IMR-90 (cell line): ENCODE measurements at regions not wholly inside any gene's neighbourhood (a gene's known extent, or its start where the extent isn't known, plus 50 kb on each side); places are given as distances from the start of the nearest gene placed in this dataset.

Experiments used
- ATAC-seq: fragments of 200-7000 bp; cut with Tn5 transposase; 2 replicates; pipeline ENCODE4 v1.9.1; 2020; ENCODE audit warnings: low read depth, mild to moderate bottlenecking, moderate library complexity
- BruUV-seq: library from RNA; stranded (reverse); fragments of 400-500 nt; replicated peaks from 2 replicates; lab custom pipeline; 2021; lab: Mats Ljungman, UMichigan
- CTCF ChIA-PET: fragments of 300-600 bp; formaldehyde crosslinking; extraction: SDS; loops from one replicate; lab custom pipeline; 2021; ENCODE audit warnings: antibody characterized with exemption; lab: Yijun Ruan, JAX
- POLR2A ChIA-PET: fragments of 300-600 bp; sonication (Branson Sonifier 250); formaldehyde crosslinking; loops from one replicate; lab custom pipeline; 2022; ENCODE audit warnings: antibody characterized with exemption; ENCODE audit not compliant: unreplicated experiment; lab: Charles Lee
- DNase-seq: peaks from one replicate; pipeline ENCODE4 v3.0.0; 2013
- H2AFZ ChIP-seq: replicated peaks from 2 replicates; pipeline ENCODE3; 2013; ENCODE audit warnings: low read length, mild to moderate bottlenecking; ENCODE audit not compliant: poor library complexity
- H2AK5ac ChIP-seq: 2 replicates; pipeline ENCODE4 v1.6.1; 2013; ENCODE audit warnings: low read depth, low read length, inconsistent platforms
- H2AK9ac ChIP-seq: replicated peaks from 2 replicates; pipeline ENCODE3; 2013; ENCODE audit warnings: mild to moderate bottlenecking, low read depth, low read length, moderate library complexity; ENCODE audit not compliant: poor library complexity
- H2BK120ac ChIP-seq: 2 replicates; pipeline ENCODE4 v1.6.1; 2013; ENCODE audit warnings: low read depth, low read length, inconsistent platforms
- H2BK15ac ChIP-seq: 3 replicates; pipeline ENCODE4 v1.6.1; 2013; ENCODE audit warnings: low read depth, low read length, inconsistent platforms
- H2BK20ac ChIP-seq: 2 replicates; pipeline ENCODE4 v1.6.1; 2013; ENCODE audit warnings: low read depth, mild to moderate bottlenecking, inconsistent platforms, low read length, moderate library complexity
- H2BK5ac ChIP-seq: 2 replicates; pipeline ENCODE4 v1.6.1; 2013; ENCODE audit warnings: mild to moderate bottlenecking, low read depth, low read length, inconsistent platforms; ENCODE audit not compliant: poor library complexity, severe bottlenecking
- H3K14ac ChIP-seq: replicated peaks from 2 replicates; pipeline ENCODE4 v1.6.1; 2013; ENCODE audit warnings: low read depth, low read length, inconsistent platforms
- H3K18ac ChIP-seq: 2 replicates; pipeline ENCODE4 v1.6.1; 2013; ENCODE audit warnings: low read depth, low read length, control low read depth
- H3K23ac ChIP-seq: 2 replicates; pipeline ENCODE4 v1.6.1; 2013; ENCODE audit warnings: low read depth, low read length, inconsistent platforms
- H3K27ac ChIP-seq: 2 replicates; pipeline ENCODE4 v1.5.1; 2013; ENCODE audit warnings: mild to moderate bottlenecking, control low read depth, low read length; ENCODE audit not compliant: insufficient read depth
- H3K27me3 ChIP-seq: 2 replicates; pipeline ENCODE4 v1.6.1; 2013; ENCODE audit warnings: low read length; ENCODE audit not compliant: control insufficient read depth, insufficient read depth
- H3K36me3 ChIP-seq: 2 replicates; pipeline ENCODE4 v1.6.1; 2013; ENCODE audit warnings: low read length, mixed read lengths; ENCODE audit not compliant: control insufficient read depth, insufficient read depth
- H3K4ac ChIP-seq: 2 replicates; pipeline ENCODE4 v1.6.1; 2013; ENCODE audit warnings: low read depth, low read length, inconsistent platforms
- H3K4me1 ChIP-seq: 2 replicates; pipeline ENCODE4 v1.6.1; 2013; ENCODE audit warnings: low read length, mixed read lengths; ENCODE audit not compliant: control insufficient read depth, insufficient read depth
- H3K4me2 ChIP-seq: 2 replicates; pipeline ENCODE4 v1.6.1; 2013; ENCODE audit warnings: low read depth, mild to moderate bottlenecking, control low read depth, low read length, moderate library complexity
- H3K4me3 ChIP-seq: 2 replicates; pipeline ENCODE4 v1.5.1; 2013; ENCODE audit warnings: low read depth, mild to moderate bottlenecking, control low read depth, low read length, moderate library complexity; ENCODE audit not compliant: insufficient read depth
- H3K56ac ChIP-seq: 2 replicates; pipeline ENCODE4 v1.6.1; 2013; ENCODE audit warnings: low read length, inconsistent platforms; ENCODE audit not compliant: insufficient read depth; ENCODE audit errors: extremely low read depth
- H3K79me1 ChIP-seq, 2 experiments: 2 replicates each; pipeline ENCODE4 v1.6.1; 2013; ENCODE audit warnings: low read length in 2 of 2, inconsistent platforms in 1 of 2, low read depth in 1 of 2
- H3K9ac ChIP-seq: 2 replicates; pipeline ENCODE4 v1.6.1; 2013; ENCODE audit warnings: low read depth, low read length, control low read depth
- H3K9me1 ChIP-seq: 2 replicates; pipeline ENCODE4 v1.6.1; 2013; ENCODE audit warnings: low read length, inconsistent platforms; ENCODE audit not compliant: insufficient read depth
- H3K9me3 ChIP-seq: 2 replicates; pipeline ENCODE4 v1.6.1; 2013; ENCODE audit warnings: low read length; ENCODE audit not compliant: control insufficient read depth, insufficient read depth
- H4K20me1 ChIP-seq: 2 replicates; pipeline ENCODE4 v1.6.1; 2013; ENCODE audit warnings: low read length, inconsistent platforms; ENCODE audit not compliant: insufficient read depth
- H4K5ac ChIP-seq: 2 replicates; pipeline ENCODE4 v1.6.1; 2013; ENCODE audit warnings: mild to moderate bottlenecking, low read depth, low read length, control low read depth
- H4K8ac ChIP-seq, 2 experiments: 2 replicates each; pipeline ENCODE4 v1.6.1; 2013; ENCODE audit warnings: low read depth in 2 of 2, low read length in 2 of 2, control low read depth in 1 of 2, inconsistent platforms in 1 of 2
- H4K91ac ChIP-seq: 2 replicates; pipeline ENCODE4 v1.6.1; 2013; ENCODE audit warnings: low read depth, low read length, inconsistent platforms; ENCODE audit not compliant: insufficient read depth
- RAD21 ChIP-seq: IDR thresholded peaks from 2 replicates; pipeline ENCODE4 v1.6.1; 2012; ENCODE audit warnings: low read length, improper control_type of control experiment
- USF2 ChIP-seq: fragments of 150-350 bp; IDR thresholded peaks from 2 replicates; pipeline ENCODE4 v1.6.1; 2017; ENCODE audit warnings: mild to moderate bottlenecking, antibody characterized with exemption, low read length, low read depth
- WGBS, 2 experiments: methylation state at CpG; one replicate each; pipeline versions ENCODE4 v1.1.5 to v1.1.7; 2013; ENCODE audit warnings: missing lambda C conversion rate in 2 of 2; ENCODE audit not compliant: insufficient read length in 1 of 2; ENCODE audit errors: extremely low coverage in 2 of 2; 5-methylcytosine and 5-hydroxymethylcytosine counted together
- dilution Hi-C: fragments of 300-500 bp; cut with HindIII; formaldehyde crosslinking; loops from one replicate; pipeline ENCODE4 v1.14.3; 2018; ENCODE audit warnings: low sequenced_read_pairs; ENCODE audit not compliant: unreplicated experiment
- in situ Hi-C: fragments of 300-500 bp; cut with MboI; formaldehyde crosslinking; loops from 3 replicates; pipeline ENCODE4 v1.14.3; 2019; ENCODE audit warnings: low sequenced_read_pairs, inconsistent platforms, mixed read lengths
- intact Hi-C: fragments of 100-400 bp; cut with micrococcal nuclease; formaldehyde crosslinking; loops from 2 replicates; pipeline ENCODE4 v1.10.0; 2022

DNA sequence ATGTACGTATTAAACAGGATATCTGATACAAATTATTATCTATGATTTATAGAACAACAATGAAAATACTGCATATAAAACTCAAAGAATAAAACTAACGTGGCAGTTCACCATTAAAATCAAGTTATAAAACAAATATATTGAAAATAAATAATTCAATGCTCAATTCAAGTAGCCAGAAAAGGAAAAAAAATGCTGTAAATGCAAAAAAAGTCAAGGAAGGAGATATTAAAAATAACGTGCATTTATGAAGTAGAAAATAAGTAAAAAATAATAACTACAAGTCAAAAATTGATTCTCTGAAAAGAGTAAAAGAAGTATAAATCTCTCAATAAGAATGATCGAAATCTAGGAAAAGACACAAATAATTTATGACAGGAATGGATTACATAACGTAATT lies 460.5 kb upstream of the CD180 start:
- in situ Hi-C loops = no loop called here
- CTCF ChIA-PET = no interaction called here
- H3K4me1 ChIP-seq = no peaks in the 10 kb centered on the region
- no peaks in the 10 kb centered on the region for H3K9me3 ChIP-seq
- H4K91ac ChIP-seq = no peak overlapping the region
- no peak for TF ChIP-seq RAD21
- TF ChIP-seq USF2 = no peak
- dilution Hi-C loops = no loop called here
- H2AK9ac ChIP-seq = no peak overlapping the region
- H2BK120ac ChIP-seq = no peak overlapping the region
- no peak overlapping the region for H3K27ac ChIP-seq
- H3K4me3 ChIP-seq = no peak overlapping the region
- WGBS, 2 experiments = no CpG with 5 or more reads among the region's 5 CpGs
- no peaks in the 10 kb centered on the region for H3K79me1 ChIP-seq
- H2AFZ ChIP-seq = no peak overlapping the region
- no TSS peak for BruUV-seq
- intact Hi-C loops = no loop called here
- H3K14ac ChIP-seq = no peak overlapping the region
- DNase-seq (no peak), ATAC-seq (no peak)
- no peak overlapping the region for H2BK20ac ChIP-seq
- H3K36me3 ChIP-seq = no peaks in the 10 kb centered on the region
- no peak overlapping the region for H4K8ac ChIP-seq
- H2AK5ac ChIP-seq = no peak overlapping the region
- H4K20me1 ChIP-seq = no peaks in the 10 kb centered on the region
- no peak overlapping the region for H3K18ac ChIP-seq
- no peak overlapping the region for H2BK15ac ChIP-seq
- no peak overlapping the region for H3K4ac ChIP-seq
- no peak overlapping the region for H3K9ac ChIP-seq
- H3K27me3 ChIP-seq = no peaks in the 10 kb centered on the region
- POLR2A ChIA-PET = no interaction called here
- H2BK5ac ChIP-seq = no peak overlapping the region
- no peaks in the 10 kb centered on the region for H3K9me1 ChIP-seq
- H3K23ac ChIP-seq = no peak overlapping the region
- no peak overlapping the region for H3K56ac ChIP-seq
- no peak overlapping the region for H3K4me2 ChIP-seq
- no peak overlapping the region for H4K5ac ChIP-seq
